Neutrophil (primary cell): ENCODE measurements at regions not wholly inside any gene's neighbourhood (a gene's known extent, or its start where the extent isn't known, plus 50 kb on each side); places are given as distances from the start of the nearest gene placed in this dataset.
"Not testable (repeated sequence)": the region's sequence is repeated elsewhere in the genome, so short reads cannot be mapped to it uniquely, and the experiment has no call there.

Experiments
- H3K27ac ChIP-seq: fragments of 200-600 bp; sonication (generic); 2 replicates; pipeline ENCODE4 v1.5.1; 2016; ENCODE audit warnings: mild to moderate bottlenecking, moderate library complexity
- H3K27me3 ChIP-seq: fragments of 200-600 bp; sonication (generic); 2 replicates; pipeline ENCODE4 v1.6.0; 2016; ENCODE audit warnings: mild to moderate bottlenecking
- H3K36me3 ChIP-seq: fragments of 200-600 bp; sonication (generic); 2 replicates; pipeline ENCODE4 v1.5.1; 2017
- H3K4me1 ChIP-seq, 2 experiments: fragments of 200-600 bp in 1 of 2; sonication (generic) in 1 of 2; 1 replicate in 1 of 2; 2 replicates in 1 of 2; pipeline versions ENCODE4 v1.5.1 to v1.6.1; 2013 to 2016; ENCODE audit warnings: low read depth in 1 of 2, low read length in 1 of 2, mild to moderate bottlenecking in 1 of 2, moderate library complexity in 1 of 2; ENCODE audit not compliant: control insufficient read depth in 1 of 2, insufficient read depth in 1 of 2
- H3K4me3 ChIP-seq, 2 experiments: fragments of 200-600 bp in 1 of 2; sonication (generic) in 1 of 2; 1 replicate in 1 of 2; 2 replicates in 1 of 2; pipeline ENCODE4 v1.5.1; 2013 to 2016; ENCODE audit warnings: low read depth in 1 of 2, low read length in 1 of 2, mild to moderate bottlenecking in 1 of 2, moderate library complexity in 1 of 2
- H3K9me3 ChIP-seq: fragments of 200-600 bp; sonication (generic); 2 replicates; pipeline ENCODE4 v1.5.1; 2016
- TF ChIP-seq, protein P1 (sequence below): fragments of 200-600 bp; sonication (generic); IDR thresholded peaks from 2 replicates; pipeline ENCODE4 v1.5.1; 2016; ENCODE audit warnings: antibody characterized with exemption

DNA sequence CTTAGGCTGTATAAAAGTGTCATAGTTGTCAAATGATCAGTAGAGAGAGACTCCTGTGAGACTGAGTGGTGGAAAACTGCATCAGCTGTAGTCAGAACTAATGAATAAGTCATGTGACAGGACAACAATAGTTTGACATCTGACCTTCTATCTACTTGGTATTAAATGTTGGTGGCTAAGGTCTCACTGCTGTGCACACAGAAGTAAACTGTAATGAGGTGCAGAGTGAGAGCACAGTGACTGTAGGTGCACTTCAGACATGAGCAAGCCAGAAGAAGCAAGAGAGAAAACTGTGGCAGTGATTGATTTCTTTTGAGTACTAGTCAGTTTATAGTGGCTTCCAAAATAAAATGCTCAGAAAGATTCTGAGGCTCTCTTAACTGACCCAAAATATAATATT, 803.6 kb downstream of the RAPGEF2 start:
- Histone ChIP-seq H3K4me1 (no peaks in the 10 kb centered on the region), H3K27me3 (no peaks in the 10 kb centered on the region), H3K36me3 (no peaks in the 10 kb centered on the region), H3K27ac (no peak overlapping the region), H3K9me3 (no peaks in the 10 kb centered on the region), H3K4me3 (no peak overlapping the region)
- TF ChIP-seq, protein P1, sequence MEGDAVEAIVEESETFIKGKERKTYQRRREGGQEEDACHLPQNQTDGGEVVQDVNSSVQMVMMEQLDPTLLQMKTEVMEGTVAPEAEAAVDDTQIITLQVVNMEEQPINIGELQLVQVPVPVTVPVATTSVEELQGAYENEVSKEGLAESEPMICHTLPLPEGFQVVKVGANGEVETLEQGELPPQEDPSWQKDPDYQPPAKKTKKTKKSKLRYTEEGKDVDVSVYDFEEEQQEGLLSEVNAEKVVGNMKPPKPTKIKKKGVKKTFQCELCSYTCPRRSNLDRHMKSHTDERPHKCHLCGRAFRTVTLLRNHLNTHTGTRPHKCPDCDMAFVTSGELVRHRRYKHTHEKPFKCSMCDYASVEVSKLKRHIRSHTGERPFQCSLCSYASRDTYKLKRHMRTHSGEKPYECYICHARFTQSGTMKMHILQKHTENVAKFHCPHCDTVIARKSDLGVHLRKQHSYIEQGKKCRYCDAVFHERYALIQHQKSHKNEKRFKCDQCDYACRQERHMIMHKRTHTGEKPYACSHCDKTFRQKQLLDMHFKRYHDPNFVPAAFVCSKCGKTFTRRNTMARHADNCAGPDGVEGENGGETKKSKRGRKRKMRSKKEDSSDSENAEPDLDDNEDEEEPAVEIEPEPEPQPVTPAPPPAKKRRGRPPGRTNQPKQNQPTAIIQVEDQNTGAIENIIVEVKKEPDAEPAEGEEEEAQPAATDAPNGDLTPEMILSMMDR, result no peak

DNA sequence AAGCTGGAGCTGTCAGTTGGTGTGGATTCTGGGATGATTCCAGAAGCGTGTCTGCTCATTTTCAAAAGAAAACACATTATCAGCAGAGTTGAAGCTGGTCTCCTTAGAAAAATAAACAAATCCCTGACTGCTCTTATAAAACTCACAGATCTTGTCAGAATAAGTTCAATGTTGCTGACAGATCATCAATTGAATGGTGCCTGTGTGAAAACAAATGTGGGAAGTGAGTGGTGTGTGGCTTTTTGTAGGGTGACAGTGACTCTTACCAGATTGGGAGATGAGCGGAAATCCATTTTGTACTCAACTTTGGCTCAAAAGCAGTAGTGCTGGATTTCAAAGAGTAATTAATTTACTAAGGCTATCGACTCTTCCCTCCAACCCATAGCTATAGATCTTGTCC, 807.8 kb downstream of the RAPGEF2 start:
- Histone ChIP-seq H3K36me3 (no peaks in the 10 kb centered on the region), H3K27ac (no peak overlapping the region), H3K27me3 (no peaks in the 10 kb centered on the region), H3K4me3 (no peak overlapping the region), H3K4me1 (no peaks in the 10 kb centered on the region), H3K9me3 (no peaks in the 10 kb centered on the region)
- TF ChIP-seq, protein P1, result no peak

DNA sequence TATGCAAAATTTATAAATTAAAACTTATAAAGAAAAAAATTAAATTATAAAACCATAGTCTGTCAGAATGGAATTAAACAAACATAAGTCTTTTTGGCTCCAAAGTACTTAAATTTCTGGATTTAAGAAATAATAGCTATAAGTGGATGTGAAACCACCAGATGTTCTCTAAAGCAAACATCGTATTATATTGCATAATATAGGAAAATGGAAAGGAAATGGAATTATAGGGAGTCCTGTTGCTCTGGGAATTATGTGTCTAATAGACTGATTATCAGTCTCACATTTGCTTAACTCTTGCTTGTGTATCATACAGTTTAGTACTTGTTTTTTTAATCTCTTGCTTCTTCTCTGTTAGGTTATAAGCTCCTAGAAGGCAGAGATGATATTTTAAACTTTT, 819.2 kb downstream of the RAPGEF2 start:
- H3K9me3 ChIP-seq, result no peaks in the 10 kb centered on the region
- TF ChIP-seq, protein P1, result no peak
- no peak overlapping the region for H3K4me3 ChIP-seq
- H3K4me1 ChIP-seq, result no peaks in the 10 kb centered on the region
- no peaks in the 10 kb centered on the region for H3K36me3 ChIP-seq
- H3K27ac ChIP-seq, result no peak overlapping the region
- H3K27me3 ChIP-seq, result no peaks in the 10 kb centered on the region

DNA sequence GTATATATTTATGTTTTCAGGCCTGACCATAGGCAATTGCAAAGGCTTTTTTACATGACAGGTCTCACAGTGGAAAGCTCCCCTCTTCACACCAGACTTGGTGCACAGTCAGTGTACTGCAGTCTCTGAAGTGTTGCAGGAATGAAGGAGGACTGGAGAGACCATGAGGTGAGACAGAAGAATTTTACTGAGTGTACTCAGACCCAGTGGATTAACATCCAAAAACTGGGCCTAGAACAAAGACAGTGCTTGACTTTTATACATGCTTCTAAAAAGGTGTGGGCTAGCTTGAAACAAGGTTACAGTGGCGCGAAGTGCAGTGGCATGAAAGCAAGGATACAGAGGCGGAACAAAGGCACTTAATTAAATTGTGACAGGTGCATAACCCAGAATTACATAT, 822.9 kb downstream of the RAPGEF2 start:
- H3K36me3 ChIP-seq, result no peaks in the 10 kb centered on the region
- H3K9me3 ChIP-seq, result no peaks in the 10 kb centered on the region
- no peaks in the 10 kb centered on the region for H3K4me1 ChIP-seq
- H3K4me3 ChIP-seq, result no peak overlapping the region
- H3K27ac ChIP-seq, result no peak overlapping the region
- no peaks in the 10 kb centered on the region for H3K27me3 ChIP-seq
- TF ChIP-seq, protein P1, result no peak

DNA sequence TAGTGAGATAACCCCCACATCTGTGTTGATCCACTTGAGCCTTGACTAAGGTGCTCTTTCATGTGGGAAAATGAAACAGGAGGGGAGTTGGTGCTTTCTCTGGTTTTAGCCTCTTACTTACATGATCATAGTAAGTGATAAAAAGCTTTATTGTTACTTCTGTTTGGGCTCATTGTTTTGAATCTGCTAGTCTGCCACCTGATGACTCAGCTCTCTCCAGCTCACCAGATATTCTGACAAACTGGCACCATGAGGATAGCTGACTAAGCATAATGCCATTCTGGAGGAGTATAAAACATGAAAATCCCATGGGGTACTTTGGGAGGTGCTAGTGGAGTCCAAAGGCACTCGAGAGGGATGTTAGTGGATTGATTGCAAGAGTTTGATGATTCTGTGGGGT, 824.0 kb downstream of the RAPGEF2 start:
- H3K4me3 ChIP-seq, result no peak overlapping the region
- TF ChIP-seq, protein P1, result no peak
- no peaks in the 10 kb centered on the region for H3K36me3 ChIP-seq
- no peaks in the 10 kb centered on the region for H3K4me1 ChIP-seq
- no peaks in the 10 kb centered on the region for H3K9me3 ChIP-seq
- H3K27me3 ChIP-seq, result no peaks in the 10 kb centered on the region
- no peak overlapping the region for H3K27ac ChIP-seq

DNA sequence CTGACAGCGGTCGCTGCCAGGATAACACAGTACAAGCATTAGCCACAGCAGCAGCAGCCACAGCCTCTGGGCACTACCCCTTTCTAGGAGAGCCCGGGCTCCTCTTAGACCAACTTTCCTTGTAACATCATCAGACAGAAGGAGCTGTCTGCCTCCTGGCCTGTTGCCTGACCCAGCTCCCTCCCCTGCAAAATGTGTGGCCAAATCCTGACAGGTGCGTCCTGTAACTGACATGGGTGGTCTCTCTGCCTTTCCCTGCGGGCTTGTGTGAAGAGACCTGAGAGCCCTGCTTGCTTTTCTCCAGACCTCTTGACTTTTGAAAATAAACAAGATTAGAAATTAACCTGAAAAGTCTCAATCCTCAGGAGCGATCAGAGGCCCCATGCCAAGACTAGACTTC, 824.9 kb downstream of the RAPGEF2 start:
- H3K4me1 ChIP-seq, result no peaks in the 10 kb centered on the region
- H3K4me3 ChIP-seq, result no peak overlapping the region
- no peak overlapping the region for H3K27ac ChIP-seq
- no peaks in the 10 kb centered on the region for H3K27me3 ChIP-seq
- no peaks in the 10 kb centered on the region for H3K36me3 ChIP-seq
- no peaks in the 10 kb centered on the region for H3K9me3 ChIP-seq
- TF ChIP-seq, protein P1, result no peak

DNA sequence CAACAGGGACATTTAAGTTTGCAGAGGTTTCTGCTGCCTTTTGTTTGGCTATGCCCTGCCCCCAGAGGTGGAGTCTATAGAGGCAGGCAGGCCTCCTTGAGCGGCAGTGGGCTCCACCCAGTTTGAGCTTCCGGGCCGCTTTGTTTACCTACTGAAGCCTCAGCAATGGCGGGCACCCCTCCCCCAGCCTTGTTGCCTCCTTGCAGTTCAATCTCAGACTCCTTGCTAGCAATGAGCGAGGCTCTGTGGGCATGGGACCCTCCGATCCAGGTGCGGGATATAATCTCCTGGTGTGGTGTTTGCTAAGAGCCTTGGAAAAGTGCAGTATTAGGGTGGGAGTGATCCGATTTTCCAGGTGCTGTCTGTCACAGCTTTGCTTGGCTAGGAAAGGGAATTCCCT, 831.7 kb downstream of the RAPGEF2 start:
- not testable (repeated sequence) for H3K27me3 ChIP-seq

More for the DNA sequence above, 831.7 kb downstream of the RAPGEF2 start:
- not testable (repeated sequence) for H3K27ac ChIP-seq, H3K9me3 ChIP-seq, H3K4me1 ChIP-seq, H3K4me3 ChIP-seq, H3K36me3 ChIP-seq
